ENCODE measurements at regions not wholly inside any gene's neighbourhood (a gene's known extent, or its start where the extent isn't known, plus 50 kb on each side); places are given as distances from the start of the nearest gene placed in this dataset.
"Not testable (repeated sequence)": the region's sequence is repeated elsewhere in the genome, so short reads cannot be mapped to it uniquely, and the experiment has no call there.

DNA sequence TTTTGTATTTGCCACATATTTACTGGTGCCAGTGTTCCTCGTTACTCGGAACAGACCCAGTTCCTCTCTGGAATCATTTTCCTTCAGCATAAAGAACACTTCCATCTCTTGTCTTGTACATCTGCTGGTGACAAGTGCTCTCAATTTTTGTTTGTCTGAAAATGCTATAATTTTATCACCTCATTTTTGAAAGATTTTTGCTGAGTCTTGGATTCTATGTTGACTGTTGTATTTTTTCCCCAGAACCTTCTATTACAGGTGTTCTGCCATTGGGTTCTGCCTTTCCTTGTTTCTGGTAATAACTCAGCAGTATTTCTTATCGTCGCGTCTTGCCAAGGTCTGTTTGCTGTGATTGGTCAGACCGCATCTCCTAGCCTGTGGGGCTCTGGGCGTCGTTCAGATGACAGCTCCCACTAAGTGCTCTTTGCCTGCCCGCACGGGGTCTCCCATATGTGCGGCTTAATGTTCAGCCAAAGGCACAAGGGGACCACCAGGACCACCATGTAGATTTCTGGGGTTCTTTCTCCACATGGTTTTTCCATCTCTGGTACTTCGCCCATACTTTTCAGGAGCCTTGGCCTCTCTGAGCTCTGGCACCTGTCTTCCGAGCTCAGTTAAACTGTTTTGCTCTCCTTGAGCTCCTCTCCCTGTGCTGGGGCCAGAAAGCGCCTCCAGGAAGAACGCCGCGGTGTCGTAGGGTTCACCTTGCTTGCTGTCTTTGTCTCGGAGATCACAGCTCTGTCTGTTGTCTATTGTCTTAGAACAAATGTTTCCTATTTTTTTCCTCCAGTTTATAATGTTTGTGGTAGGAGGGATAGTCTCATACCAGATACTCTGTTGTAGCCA is 80.0 kb downstream of the METRNL start:
- DNase-seq = no peak

DNA sequence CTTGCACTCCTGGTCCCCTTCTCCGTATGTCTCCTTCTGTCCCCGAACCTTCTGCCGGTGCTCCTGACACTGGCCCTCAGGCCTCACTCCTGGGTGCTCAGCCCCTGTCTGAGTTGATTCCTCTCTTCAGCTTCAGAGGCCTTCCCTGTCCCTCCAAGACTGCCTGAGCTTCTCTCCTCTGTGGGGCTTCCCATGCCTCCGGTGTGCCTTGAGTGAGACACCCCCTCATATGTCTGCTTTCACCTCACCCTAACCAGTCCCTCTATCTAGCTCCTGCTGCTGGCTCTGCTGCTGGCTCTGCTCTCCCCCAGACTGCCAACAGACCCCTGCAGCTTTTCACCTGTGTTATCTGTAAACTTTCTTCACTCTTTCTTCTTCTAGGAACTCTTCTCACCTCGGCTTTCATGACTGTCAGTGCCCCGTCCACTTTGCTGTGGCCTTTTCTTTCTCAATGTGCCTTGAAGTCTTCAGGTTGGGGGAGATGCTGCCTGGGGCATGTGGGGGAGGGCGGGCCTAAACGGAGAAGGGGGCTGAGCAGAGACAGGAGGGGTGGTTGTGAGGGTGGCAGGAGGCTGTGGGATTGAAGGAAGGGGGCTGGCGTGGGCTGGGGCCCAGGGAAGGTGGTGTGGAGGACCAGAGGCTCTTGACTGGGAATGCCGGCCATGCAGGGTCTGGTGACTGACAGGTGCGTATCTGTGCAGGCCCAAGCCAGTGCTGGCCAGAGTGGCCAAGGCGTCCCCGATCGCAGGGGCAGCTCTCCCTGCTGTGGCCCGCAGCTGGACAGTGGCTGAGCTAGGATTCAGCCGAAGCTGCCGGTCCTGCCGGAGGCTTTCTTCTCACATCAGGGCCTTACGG is 81.3 kb downstream of the METRNL start:
- no peak for DNase-seq

DNA sequence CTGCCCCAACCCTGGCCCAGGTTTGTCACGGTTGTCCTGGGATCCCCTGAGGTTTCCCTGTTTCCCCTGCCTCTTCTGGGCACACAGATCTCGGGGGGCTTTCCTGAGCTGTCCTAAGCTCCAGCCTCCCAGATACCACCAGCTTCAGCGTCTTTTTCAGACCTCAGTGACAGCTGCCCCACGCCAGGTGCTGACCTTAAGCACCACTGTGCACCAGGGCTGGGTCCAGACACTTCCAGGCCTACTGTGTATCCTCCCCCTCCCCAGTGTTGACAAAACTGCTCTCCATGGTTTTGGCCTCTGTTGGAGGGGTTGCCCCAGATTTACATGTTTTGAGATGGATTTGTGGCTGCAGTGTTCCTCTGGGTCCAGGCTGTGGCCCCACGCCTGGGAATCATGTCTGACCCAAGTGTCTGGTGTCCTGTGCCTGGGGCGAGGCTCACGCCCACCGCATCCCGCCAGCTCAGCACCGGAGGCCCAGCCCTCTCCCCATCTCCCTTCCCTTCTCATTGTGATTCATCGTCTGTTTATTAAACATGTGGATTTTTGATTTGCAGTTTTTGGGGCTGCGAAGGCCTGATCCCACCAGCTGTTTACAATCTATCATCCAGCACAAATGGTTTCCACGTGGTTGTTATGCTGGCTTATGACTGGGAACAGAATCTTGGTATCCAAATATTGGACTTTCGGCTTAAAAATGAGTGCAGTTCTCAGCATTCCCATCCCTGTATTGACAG is 82.1 kb downstream of the METRNL start:
- no peak for DNase-seq

DNA sequence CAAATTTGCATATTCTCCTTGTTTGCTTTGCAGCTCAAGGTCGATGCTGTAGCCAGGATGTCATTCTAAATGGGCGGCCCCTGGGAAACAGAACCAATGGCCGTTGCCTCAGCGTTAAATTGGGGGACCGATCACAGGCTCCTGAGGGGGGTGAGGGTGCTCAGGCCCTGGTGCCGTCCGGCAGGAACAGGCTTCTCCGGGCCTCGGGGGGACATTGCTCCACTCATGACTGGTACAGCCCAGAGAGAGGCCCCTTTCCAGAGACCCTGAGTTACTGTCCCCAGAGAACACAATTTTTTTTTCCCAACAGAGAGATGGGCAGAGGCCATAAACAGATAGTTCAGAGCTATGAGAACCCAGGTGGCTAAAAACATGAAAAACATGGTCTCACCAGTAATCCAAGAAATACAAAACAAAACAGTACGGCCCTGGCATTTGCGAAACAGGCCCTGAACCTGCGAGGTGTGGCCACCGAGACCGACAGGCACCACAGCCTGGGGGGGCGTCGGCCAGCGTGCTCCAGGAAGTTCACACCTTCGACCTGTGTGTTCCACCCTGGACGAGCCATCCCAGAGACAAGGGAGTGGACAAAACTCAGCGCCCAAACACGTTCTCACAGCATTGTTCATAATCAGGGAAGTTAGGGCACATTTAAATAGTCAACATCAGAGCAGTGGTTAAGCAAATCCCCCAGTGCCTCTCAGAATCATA is 82.8 kb downstream of the METRNL start:
- no peak for DNase-seq

DNA sequence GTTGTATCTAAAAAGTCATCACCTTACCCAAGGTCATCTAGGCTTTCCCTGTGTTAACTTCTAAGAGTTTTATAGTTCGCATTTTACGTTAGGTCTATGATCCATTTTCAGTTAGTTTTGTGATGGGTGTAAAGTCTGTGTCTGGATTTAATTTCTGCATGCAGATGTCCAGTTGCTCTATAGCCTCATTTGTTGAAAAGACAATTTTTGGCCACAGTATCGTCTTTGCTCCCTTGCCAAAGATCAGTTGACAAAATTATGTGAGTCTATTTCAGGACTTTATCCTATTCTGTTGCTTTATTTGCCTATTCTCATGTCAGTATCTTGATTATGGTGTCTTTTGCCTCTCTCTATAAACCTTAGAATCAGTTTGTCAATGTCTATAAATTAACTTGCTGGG is 85.1 kb downstream of the METRNL start:
- DNase-seq = no peak

DNA sequence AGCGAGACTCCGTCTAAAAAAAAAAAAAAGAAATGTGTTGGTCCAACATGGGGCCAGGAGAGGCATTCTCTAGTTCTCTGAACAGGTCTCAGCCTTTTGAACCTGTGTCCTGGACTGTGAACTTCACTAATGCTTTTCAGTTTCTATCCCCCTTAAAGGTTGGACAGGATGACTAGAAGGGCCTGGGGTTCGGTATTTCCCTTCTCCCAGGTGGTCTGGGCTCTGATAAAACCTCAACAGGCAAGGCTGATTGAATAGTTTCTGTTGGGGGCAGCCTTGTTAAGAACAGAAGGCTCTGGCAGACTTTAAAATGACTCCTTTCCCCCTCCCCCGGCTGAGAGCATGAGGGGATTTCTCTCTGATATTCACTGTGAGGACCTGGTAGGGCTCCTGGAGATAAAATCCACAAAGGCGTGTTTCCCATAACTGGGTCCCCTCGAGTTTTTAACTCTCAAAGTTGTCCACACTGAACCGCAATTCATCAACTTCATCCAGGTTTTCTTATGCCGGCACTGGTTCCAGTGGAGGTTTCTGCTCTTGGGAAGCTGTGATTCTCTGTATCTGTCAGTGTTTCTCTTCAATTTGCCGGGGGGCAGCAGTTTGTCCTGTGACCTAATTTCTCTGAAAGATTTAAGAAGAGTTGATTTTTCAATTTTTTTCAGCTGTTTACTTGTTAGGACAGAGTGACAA is 91.3 kb downstream of the METRNL start:
- DNase-seq = no peak

DNA sequence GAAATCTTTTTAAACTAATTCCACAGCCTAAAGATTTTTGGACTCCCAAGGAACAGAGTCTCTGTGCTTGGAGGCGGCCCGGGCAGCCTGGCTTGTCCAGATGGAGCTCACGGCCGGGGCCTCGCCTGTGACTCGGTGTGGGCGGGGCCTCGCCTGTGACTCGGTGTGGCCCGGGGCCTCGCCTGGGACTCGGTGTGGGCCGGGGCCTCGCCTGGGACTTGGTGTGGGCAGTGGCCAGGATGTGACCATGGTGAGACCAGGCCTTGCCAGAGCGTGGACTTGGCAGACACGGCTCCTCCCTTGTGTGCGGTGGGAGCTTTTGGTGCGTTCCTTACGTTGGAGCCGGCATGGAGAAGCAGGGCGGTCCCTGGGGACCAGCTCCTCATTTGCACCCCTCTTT is 92.3 kb downstream of the METRNL start:
- DNase-seq = no peak

DNA sequence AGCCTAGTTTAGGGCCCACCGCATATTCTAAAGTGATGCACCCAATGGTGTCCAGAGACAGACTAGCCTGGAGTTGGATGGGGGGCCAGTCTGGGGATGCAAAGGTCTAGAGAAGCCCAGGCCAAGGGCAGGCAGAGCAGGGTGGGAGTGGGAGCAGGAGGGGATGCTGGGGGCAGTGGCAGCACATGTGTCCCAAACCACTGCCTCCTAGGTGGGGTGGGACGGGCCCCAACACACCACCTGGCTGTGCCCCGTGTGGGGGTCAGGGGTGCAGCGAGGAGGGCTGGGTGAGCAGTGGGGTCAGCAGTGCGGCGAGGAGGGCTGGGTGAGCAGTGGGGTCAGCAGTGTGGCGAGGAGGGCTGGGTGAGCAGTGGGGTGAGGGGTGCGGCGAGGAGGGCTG is 92.7 kb downstream of the METRNL start:
- not testable (repeated sequence) for DNase-seq

DNA sequence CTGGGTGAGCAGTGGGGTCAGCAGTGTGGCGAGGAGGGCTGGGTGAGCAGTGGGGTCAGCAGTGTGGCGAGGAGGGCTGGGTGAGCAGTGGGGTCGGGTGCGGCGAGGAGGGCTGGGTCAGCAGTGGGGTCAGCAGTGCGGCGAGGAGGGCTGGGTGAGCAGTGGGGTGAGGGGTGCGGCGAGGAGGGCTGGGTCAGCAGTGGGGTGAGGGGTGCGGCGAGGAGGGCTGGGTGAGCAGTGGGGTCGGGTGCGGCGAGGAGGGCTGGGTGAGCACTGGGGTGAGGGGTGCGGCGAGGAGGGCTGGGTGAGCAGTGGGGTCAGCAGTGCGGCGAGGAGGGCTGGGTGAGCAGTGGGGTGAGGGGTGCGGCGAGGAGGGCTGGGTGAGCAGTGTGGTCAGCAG is 93.2 kb downstream of the METRNL start:
- DNase-seq = not testable (repeated sequence)

DNA sequence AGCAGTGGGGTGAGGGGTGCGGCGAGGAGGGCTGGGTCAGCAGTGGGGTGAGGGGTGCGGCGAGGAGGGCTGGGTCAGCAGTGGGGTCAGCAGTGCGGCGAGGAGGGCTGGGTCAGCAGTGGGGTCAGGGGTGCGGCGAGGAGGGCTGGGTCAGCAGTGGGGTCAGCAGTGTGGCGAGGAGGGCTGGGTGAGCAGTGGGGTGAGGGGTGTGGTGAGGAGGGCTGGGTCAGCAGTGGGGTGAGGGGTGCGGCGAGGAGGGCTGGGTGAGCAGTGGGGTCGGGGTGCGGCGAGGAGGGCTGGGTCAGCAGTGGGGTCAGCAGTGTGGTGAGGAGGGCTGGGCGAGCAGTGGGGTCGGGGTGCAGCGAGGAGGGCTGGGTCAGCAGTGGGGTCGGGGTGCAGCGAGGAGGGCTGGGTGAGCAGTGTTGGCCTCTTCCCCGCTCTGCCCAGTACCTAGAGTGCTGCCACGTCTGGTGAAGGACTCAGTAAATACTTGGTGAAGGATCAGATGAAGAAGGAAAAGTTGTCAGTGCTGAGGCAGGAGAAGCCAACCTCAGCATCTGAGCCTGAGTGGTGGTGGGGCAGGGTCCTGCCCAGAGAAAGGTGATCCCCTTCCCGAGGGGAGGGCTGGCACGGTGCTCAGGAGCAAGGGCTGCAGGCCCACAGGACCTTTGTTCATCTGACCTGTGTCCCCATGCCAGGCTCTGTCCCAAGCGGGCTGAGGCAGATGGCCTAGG is 93.9 kb downstream of the METRNL start:
- not testable (repeated sequence) for DNase-seq

DNA sequence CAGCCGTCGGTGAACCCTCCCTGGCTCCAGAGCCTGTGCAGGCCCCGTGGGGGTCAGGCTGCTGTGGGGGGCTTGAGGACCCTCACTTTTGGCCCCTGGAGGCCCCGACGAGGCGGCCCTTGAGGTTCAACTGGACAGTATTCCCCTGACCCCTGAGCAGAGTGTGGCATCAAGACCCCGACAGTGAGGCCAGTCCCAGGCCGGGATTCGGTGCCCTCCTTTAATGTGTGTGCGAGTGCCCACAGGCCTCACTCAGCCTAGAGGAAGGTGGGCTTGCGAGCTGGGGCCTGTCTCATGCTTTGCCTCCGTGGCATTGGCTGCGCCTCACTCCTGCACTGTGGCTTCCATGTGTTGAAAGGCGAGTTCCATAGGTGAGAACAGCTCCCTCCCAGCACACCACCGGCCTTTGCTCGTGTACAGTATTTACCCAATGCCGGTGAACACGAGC is 94.5 kb downstream of the METRNL start:
- DNase-seq = no peak

DNA sequence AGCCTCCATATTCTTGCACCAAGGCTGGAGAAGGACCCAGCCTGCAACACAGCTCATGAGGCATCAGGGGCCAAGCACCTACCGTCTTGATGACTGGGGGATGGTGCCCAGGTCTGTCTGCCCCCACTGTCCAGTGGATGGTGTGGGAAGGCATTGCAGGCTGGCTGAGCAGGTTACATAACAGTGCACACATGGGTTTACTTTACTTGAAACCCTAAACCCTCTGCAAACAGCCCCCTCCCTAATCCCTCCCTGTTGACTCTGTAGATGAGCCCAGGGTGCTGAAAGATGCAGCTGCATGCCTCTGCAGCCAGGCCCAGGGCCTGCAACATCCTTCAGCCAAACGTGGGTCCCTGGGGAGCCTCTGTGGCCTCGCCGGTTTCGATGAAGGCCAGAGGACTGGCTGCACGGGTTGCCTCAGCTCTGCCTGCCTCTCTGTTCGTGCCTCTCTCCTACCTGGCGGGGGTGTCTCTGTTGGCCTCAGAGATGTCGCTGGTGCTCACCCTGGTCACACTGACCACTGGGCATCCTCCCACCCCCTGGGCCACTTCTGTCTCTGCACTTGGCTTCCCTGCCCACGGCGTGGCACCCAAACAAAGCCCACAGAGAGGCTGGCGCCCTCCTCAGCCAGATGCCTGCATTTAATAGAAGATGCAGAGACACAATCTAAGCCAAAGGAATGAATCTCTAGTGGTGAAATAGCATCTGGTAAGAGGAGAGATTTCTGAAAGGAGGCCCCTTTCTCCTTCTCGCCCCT is 95.1 kb downstream of the METRNL start:
- DNase-seq = no peak

DNA sequence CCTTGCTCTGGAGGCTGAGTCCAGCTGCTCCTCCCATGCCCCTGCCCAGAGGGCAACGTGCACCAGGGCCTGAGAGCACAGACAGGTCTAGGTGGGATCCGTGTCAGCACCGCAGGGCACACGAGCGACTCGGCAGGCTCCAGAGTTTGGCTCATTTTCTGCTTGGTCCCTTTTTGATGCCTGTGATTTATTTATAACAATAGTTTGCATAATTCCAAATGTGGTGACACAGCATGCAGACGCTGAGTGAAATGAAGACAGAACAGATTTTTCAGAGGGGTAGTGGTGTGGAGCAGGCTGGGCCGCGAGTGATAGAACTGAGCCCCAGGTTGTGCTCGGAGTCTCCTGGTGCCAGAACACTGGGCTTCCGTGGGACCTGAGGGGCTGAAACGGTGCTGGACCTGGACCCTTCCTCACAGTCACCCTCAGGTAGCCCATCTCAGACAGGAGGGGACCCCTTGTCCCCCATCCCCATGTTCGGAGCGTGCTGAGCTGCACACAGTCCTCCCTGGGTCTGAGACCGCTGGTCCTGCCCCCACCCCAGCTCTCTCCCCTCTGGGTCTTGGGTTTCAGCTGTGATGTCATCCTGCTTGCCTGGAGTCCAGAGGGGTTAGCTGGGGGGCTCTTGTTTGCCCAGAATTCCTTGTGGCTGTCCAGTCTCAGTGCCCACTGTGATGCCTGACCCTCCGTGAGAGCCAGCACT is 95.9 kb downstream of the METRNL start:
- DNase-seq = no peak

DNA sequence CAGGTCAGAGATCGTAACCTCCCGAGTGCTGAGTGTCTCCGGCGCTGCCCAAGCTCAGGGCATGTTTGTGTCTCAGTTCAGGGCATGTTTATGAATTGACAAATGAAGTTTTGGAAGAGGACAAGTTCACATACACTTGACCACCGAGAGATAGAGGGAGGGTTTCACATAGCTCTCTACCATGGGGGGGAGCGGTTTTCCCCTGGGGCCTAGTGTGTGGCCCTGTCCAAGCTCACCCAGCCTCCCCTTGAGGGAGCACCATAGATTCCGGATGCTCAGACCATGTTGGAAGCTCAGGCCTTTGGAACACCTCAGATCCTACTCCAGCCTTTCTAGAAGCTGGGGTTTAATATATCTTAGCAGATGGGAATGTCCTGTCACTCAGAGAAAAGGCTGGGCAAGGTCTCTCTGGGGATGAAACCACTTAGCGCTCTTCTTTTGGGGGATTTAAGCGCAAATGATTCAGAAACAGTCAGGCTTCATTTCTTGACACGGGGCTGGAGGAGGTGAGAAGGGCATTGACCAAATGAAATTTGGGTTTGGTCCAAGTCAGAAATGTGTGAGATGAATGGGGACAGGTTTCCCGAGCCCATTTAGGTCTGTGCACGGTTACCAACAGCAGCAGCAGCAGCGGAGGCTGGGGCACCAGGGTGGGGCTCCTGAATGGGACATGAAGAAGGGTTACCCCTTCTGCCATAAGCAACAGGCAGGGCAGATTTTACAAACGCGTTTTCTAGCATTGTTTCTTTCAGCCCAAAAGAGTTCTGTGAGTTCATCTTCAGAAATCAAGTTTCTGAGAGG is 96.6 kb downstream of the METRNL start:
- no peak for DNase-seq

DNA sequence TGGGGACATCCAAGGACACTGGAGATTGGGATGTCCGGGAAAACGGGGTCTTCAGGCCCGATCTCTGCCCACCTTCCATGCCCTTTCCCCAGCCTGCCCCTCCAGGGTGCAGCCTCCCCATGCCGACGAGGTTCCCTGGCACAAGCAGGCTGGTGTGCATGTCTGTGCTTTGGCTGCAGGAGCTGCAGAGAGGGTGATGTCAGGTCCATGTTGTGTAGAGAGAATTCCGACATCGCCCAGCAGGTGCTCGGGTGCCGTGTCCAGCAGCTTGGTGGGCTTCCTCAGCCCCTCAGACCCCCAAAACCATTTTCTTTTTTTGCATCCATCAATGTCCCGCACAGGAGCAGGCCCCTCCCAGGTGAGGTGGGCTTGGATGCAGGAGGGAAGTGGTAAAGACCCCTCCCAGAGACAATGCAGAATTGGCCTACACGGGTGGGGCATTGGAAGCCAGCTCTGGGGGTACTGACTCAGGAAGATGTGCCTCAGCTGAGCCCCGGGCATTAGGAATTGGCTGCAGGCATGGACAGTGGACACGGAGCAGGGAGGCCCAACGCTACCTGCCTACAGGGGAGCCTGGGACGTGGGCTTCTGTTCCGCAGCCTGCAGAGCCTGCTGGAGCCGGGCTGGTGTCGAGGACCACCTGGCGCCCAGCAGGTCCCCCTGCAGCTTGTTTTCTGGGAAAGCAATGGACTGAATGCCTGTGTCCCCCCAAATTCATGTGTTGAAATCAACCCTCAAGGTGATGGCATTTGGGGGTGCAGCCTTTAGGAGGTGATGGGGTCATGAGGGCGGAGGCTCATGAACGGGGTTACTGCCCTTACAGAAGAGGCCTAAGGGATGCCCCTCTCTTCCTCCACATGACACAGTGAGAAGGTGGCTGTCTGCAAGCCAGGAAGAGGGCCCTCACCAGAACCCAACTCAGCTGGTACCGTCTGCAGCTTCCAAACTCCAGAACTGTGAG is 97.5 kb downstream of the METRNL start:
- no peak for DNase-seq

DNA sequence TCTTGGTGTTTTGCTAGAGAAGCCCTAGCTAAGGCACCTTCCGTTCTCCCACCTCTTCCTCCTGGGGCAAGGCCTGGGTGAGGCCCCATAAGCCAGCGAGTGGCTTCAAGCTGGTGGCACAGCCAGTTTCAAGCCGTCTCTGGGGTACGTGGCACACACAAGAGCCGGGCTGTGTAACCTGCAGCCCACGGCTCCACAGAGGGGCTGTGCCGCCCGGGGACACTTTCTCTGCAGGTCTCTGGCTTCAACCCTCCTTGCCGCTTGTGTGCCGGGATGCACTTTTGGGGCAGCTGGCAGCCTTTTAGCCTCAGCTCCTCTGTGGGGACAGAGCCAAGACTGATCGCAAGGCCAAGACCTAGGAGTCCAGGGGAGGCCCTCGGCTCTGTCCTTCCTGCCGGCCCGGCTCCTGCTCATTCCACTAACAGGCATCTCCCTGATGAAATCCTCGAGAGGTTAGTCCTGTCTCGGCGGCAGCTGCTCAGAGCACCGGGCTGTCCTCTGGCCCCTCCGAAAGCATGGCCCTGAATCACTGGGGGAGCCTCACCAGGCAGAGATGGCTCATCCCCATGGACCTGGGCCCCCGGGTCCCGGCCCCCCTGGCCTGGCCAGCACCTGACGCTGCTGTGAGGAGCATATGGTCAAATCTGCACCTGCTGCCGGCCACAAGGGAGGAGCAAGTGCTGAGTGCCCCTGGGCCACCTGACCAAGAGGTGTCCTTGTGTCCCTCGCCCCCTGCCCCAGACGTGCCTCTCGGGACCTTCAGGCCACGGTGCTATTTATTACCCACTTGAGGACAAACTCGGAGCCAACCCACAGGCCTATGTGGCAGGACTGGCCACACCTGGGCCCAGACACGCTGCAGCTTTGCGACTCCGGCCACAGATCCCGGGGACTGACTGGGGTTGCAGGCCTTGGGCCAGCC is 98.5 kb downstream of the METRNL start:
- no peak for DNase-seq

Data from activated CD4-positive, CD25-positive, alpha-beta regulatory T cell (primary cell).